ENCODE measurements at regions not wholly inside any gene's neighbourhood (a gene's known extent, or its start where the extent isn't known, plus 50 kb on each side); places are given as distances from the start of the nearest gene placed in this dataset.

- TF ChIP-seq, protein P1, sequence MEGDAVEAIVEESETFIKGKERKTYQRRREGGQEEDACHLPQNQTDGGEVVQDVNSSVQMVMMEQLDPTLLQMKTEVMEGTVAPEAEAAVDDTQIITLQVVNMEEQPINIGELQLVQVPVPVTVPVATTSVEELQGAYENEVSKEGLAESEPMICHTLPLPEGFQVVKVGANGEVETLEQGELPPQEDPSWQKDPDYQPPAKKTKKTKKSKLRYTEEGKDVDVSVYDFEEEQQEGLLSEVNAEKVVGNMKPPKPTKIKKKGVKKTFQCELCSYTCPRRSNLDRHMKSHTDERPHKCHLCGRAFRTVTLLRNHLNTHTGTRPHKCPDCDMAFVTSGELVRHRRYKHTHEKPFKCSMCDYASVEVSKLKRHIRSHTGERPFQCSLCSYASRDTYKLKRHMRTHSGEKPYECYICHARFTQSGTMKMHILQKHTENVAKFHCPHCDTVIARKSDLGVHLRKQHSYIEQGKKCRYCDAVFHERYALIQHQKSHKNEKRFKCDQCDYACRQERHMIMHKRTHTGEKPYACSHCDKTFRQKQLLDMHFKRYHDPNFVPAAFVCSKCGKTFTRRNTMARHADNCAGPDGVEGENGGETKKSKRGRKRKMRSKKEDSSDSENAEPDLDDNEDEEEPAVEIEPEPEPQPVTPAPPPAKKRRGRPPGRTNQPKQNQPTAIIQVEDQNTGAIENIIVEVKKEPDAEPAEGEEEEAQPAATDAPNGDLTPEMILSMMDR (conservative IDR thresholded peaks at IDR 0.05; ENCODE audit: low read depth, low read length) = no peak
- TF ChIP-seq EZH2phosphoT487 (IDR thresholded peaks at IDR 0.05; ENCODE audit: borderline replicate concordance, low read length) = no peak
These were observed 222.0 kb upstream of the ARGLU1 start for GRCh38 chr13:106789911-106790310.

Measured in PC-3 (cell line).